HG03025 (cell line): ENCODE measurements at regions not wholly inside any gene's neighbourhood (a gene's known extent, or its start where the extent isn't known, plus 50 kb on each side); places are given as distances from the start of the nearest gene placed in this dataset.

Source experiments
- ATAC-seq: cut with Tn5 transposase; IDR thresholded peaks from one replicate; pipeline ENCODE4 v1.9.1; 2021; ENCODE audit warnings: mild to moderate bottlenecking, moderate library complexity; ENCODE audit not compliant: unreplicated experiment, low FRiP score

GRCh38 chr2:14684516-14684915 is 52.0 kb downstream of the LRATD1 start:
- ATAC-seq = no peak

GRCh38 chr2:14690926-14691325 is 58.4 kb downstream of the LRATD1 start:
- ATAC-seq = no peak

GRCh38 chr2:14693874-14694273 is 61.4 kb downstream of the LRATD1 start:
- ATAC-seq = no peak

- ATAC-seq = no peak
Observed at GRCh38 chr2:14700753-14701152, 68.2 kb downstream of the LRATD1 start.

- ATAC-seq = no peak
Observed at GRCh38 chr2:14702258-14702657, 69.7 kb downstream of the LRATD1 start.

- no peak for ATAC-seq
Observed at GRCh38 chr2:14706201-14706600, 73.7 kb downstream of the LRATD1 start.

GRCh38 chr2:14712111-14712510 is 79.6 kb downstream of the LRATD1 start:
- ATAC-seq = no peak

- ATAC-seq = no peak
Observed at GRCh38 chr2:14713248-14713647, 80.7 kb downstream of the LRATD1 start.

- no peak for ATAC-seq
Observed at GRCh38 chr2:14715600-14715999, 83.1 kb downstream of the LRATD1 start.

GRCh38 chr2:14716319-14716718 is 83.8 kb downstream of the LRATD1 start:
- ATAC-seq = no peak

GRCh38 chr2:14717131-14717530 is 84.6 kb downstream of the LRATD1 start:
- no peak for ATAC-seq

- ATAC-seq = no peak
Observed at GRCh38 chr2:14720319-14720718, 87.8 kb downstream of the LRATD1 start.

- no peak for ATAC-seq
Observed at GRCh38 chr2:14720739-14721138, 88.2 kb downstream of the LRATD1 start.

- ATAC-seq = no peak
Observed at GRCh38 chr2:14722904-14723570, 90.5 kb downstream of the LRATD1 start.

- no peak for ATAC-seq
Observed at GRCh38 chr2:14723684-14724083, 91.2 kb downstream of the LRATD1 start.

- ATAC-seq = no peak
Observed at GRCh38 chr2:14735696-14736095, 103.2 kb downstream of the LRATD1 start.

- ATAC-seq = no peak
Observed at GRCh38 chr2:14737201-14737600, 104.7 kb downstream of the LRATD1 start.

GRCh38 chr2:14743861-14744260 is 111.3 kb downstream of the LRATD1 start:
- no peak for ATAC-seq

- no peak for ATAC-seq
Observed at GRCh38 chr2:14745288-14746076, 113.0 kb downstream of the LRATD1 start.

GRCh38 chr2:14746133-14746532 is 113.6 kb downstream of the LRATD1 start:
- no peak for ATAC-seq

- no peak for ATAC-seq
Observed at GRCh38 chr2:14747447-14747846, 114.9 kb downstream of the LRATD1 start.

- ATAC-seq = no peak
Observed at GRCh38 chr2:14749884-14750283, 117.4 kb downstream of the LRATD1 start.
